ENCODE measurements at regions not wholly inside any gene's neighbourhood (a gene's known extent, or its start where the extent isn't known, plus 50 kb on each side); places are given as distances from the start of the nearest gene placed in this dataset.
"Not testable (repeated sequence)": the region's sequence is repeated elsewhere in the genome, so short reads cannot be mapped to it uniquely, and the experiment has no call there.

DNA sequence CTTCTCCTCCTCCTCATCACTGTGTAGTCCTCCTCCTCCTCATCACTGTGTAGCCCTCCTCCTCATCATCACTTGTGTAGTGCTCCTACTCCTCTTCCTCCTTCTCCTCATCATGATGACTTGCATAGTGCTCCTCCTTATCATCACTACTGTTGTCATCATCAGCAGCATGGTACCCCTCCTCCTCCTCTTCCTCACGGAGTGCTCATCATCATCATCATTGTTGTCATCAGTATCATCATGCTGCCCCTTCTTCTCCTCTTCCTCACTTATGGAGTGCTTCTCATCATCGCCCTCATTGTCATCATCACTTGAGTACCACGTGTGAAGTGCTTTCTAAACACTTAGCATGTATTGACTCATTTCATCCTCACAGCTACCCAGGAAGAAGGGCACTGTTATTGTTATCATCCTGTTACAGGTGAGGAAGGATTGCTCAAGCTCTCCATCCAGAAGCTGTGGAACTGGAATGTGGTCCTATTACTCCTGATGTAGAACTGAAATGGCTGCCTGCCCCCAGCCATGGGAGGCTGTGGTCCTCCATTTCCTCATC, 122.8 kb upstream of the SHH start:
- H3K4me3 ChIP-seq (ENCODE audit: low read depth, low read length): no peak overlapping the region
- TF ChIP-seq CTCF (IDR thresholded peaks at IDR 0.05; ENCODE audit: control insufficient read depth, extremely low read depth, insufficient read depth): no peak
- no peak for DNase-seq (ENCODE audit: low read depth)

DNA sequence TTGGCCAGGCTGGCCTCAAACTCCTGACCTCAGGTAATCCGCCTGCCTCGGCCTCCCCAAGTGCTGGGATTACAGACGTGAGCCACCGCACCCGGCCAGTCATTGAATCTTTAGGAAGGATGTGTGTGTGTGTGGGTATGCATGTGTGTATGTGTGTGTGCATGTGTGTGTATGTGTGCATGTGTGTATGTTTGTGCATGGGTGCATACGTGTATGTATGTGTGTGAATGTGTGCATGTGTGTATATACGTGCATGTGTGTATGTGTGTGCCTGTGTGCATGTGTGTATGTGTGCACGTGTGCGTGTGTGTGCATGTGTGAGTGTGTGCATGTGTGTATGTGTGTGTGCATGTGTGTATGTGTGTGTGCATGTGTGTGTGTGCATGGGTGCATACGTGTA, 120.1 kb upstream of the SHH start:
- not testable (repeated sequence) for DNase-seq (ENCODE audit: low read depth); H3K4me3 ChIP-seq (ENCODE audit: low read depth, low read length)

GRCh38 chr7:155931396-155932085, 119.3 kb upstream of the SHH start:
- DNase-seq (ENCODE audit: low read depth): no peak

GRCh38 chr7:155930527-155930926, 118.3 kb upstream of the SHH start:
- TF ChIP-seq CTCF (IDR thresholded peaks at IDR 0.05; ENCODE audit: control insufficient read depth, extremely low read depth, insufficient read depth): no peak

More at GRCh38 chr7:155931396-155932085, 119.3 kb upstream of the SHH start:
- no peak for TF ChIP-seq CTCF (IDR thresholded peaks at IDR 0.05; ENCODE audit: control insufficient read depth, extremely low read depth, insufficient read depth)
- H3K4me3 ChIP-seq (ENCODE audit: low read depth, low read length): no peak overlapping the region

GRCh38 chr7:155930061-155930460, 117.8 kb upstream of the SHH start:
- DNase-seq (ENCODE audit: low read depth): no peak
- TF ChIP-seq CTCF (IDR thresholded peaks at IDR 0.05; ENCODE audit: control insufficient read depth, extremely low read depth, insufficient read depth): no peak
- no peak overlapping the region for H3K4me3 ChIP-seq (ENCODE audit: low read depth, low read length)

More at GRCh38 chr7:155930527-155930926, 118.3 kb upstream of the SHH start:
- H3K4me3 ChIP-seq (ENCODE audit: low read depth, low read length): no peak overlapping the region
- no peak for DNase-seq (ENCODE audit: low read depth)

GRCh38 chr7:155928583-155928982, 116.3 kb upstream of the SHH start:
- no peak for DNase-seq (ENCODE audit: low read depth)
- no peak for TF ChIP-seq CTCF (IDR thresholded peaks at IDR 0.05; ENCODE audit: control insufficient read depth, extremely low read depth, insufficient read depth)
- H3K4me3 ChIP-seq (ENCODE audit: low read depth, low read length): no peak overlapping the region

GRCh38 chr7:155927905-155928304, 115.6 kb upstream of the SHH start:
- no peak for TF ChIP-seq CTCF (IDR thresholded peaks at IDR 0.05; ENCODE audit: control insufficient read depth, extremely low read depth, insufficient read depth)
- no peak for DNase-seq (ENCODE audit: low read depth)
- no peak overlapping the region for H3K4me3 ChIP-seq (ENCODE audit: low read depth, low read length)

Measured in LNCaP clone FGC (cell line).